ENCODE measurements at regions not wholly inside any gene's neighbourhood (a gene's known extent, or its start where the extent isn't known, plus 50 kb on each side); places are given as distances from the start of the nearest gene placed in this dataset.

- intact Hi-C loops (cut with micrococcal nuclease), result no loop called here
- no peak for TF ChIP-seq CTCF (IDR thresholded peaks at IDR 0.05)
- Mint-ChIP-seq H3K9me3 (no peaks in the 10 kb centered on the region), H3K27ac (no peak overlapping the region), H3K36me3 (no peaks in the 10 kb centered on the region), H3K4me1 (no peaks in the 10 kb centered on the region), H3K4me3 (no peak overlapping the region), H3K27me3 (ENCODE audit: low read depth in 3 of 3) (peaks cover 0 to 2% (median 1%) of the 10 kb centered on the region in 3 donors)
- Histone ChIP-seq H2AFZ (ENCODE audit: insufficient read depth, low read depth, low read length, poor library complexity, severe bottlenecking) (no peak overlapping the region), H3K27me3 (ENCODE audit: control insufficient read depth in 2 of 2, insufficient read depth in 2 of 2, low read length in 2 of 2) (no peaks in the 10 kb centered on the region), H3K4me3 (replicated peaks in 1 of 3; ENCODE audit: low read depth in 2 of 3, low read length in 3 of 3) (no peak overlapping the region), H3K79me2 (ENCODE audit: insufficient read depth, low read length) (no peaks in the 10 kb centered on the region), H3K4me2 (replicated peaks; ENCODE audit: extremely low read depth, low read length, poor library complexity, severe bottlenecking) (no peak overlapping the region), H3K9ac (ENCODE audit: insufficient read depth, low read length, poor library complexity, severe bottlenecking) (no peak overlapping the region), H3K27ac (ENCODE audit: low read depth in 1 of 2, low read length in 2 of 2) (no peak overlapping the region), H3K4me1 (ENCODE audit: control insufficient read depth in 1 of 2, insufficient read depth in 2 of 2, low read length in 2 of 2) (no peaks in the 10 kb centered on the region), H3K36me3 (replicated peaks in 1 of 2; ENCODE audit: control insufficient read depth in 1 of 2, insufficient read depth in 2 of 2, low read length in 2 of 2) (no peaks in the 10 kb centered on the region), H4K20me1 (ENCODE audit: insufficient read depth, low read length) (no peaks in the 10 kb centered on the region), H3K9me3 (replicated peaks in 1 of 2; ENCODE audit: control insufficient read depth in 1 of 2, insufficient read depth in 1 of 2, low read length in 2 of 2) (no peaks in the 10 kb centered on the region)
- WGBS (ENCODE audit: insufficient coverage), result no CpG with 5 or more reads among the region's 2 CpGs
- DNase-seq, result no peak
These were observed 226.0 kb upstream of the PPP1R2C start for GRCh38 chrX:43003939-43004338.

GRCh38 chrX:43005561-43005960, 227.6 kb upstream of the PPP1R2C start:
- no peaks in the 10 kb centered on the region for H3K79me2 ChIP-seq (ENCODE audit: insufficient read depth, low read length)
- Mint-ChIP-seq H3K4me1 (no peaks in the 10 kb centered on the region), H3K4me3 (no peak overlapping the region), H3K36me3 (no peaks in the 10 kb centered on the region), H3K27me3 (ENCODE audit: low read depth in 3 of 3) (peaks cover 0 to 2% (median 1%) of the 10 kb centered on the region in 3 donors), H3K9me3 (no peaks in the 10 kb centered on the region), H3K27ac (peak overlapping the region in 1 of 7 donors; percentile 64)
- H3K4me2 ChIP-seq (replicated peaks; ENCODE audit: extremely low read depth, low read length, poor library complexity, severe bottlenecking), result no peak overlapping the region
- no peak overlapping the region for H3K27ac ChIP-seq (ENCODE audit: low read depth in 1 of 2, low read length in 2 of 2)
- H3K36me3 ChIP-seq (replicated peaks in 1 of 2; ENCODE audit: control insufficient read depth in 1 of 2, insufficient read depth in 2 of 2, low read length in 2 of 2), result no peaks in the 10 kb centered on the region
- intact Hi-C loops (cut with micrococcal nuclease), result no loop called here
- H3K9ac ChIP-seq (ENCODE audit: insufficient read depth, low read length, poor library complexity, severe bottlenecking), result no peak overlapping the region
- DNase-seq, result no peak
- no peak overlapping the region for H3K4me3 ChIP-seq (replicated peaks in 1 of 3; ENCODE audit: low read depth in 2 of 3, low read length in 3 of 3)
- H3K9me3 ChIP-seq (replicated peaks in 1 of 2; ENCODE audit: control insufficient read depth in 1 of 2, insufficient read depth in 1 of 2, low read length in 2 of 2), result no peaks in the 10 kb centered on the region
- 60% methylated on average over 1 of the region's 3 CpGs for WGBS (ENCODE audit: insufficient coverage)
- no peaks in the 10 kb centered on the region for H4K20me1 ChIP-seq (ENCODE audit: insufficient read depth, low read length)
- H2AFZ ChIP-seq (ENCODE audit: insufficient read depth, low read depth, low read length, poor library complexity, severe bottlenecking), result no peak overlapping the region
- H3K4me1 ChIP-seq (ENCODE audit: control insufficient read depth in 1 of 2, insufficient read depth in 2 of 2, low read length in 2 of 2), result no peaks in the 10 kb centered on the region
- TF ChIP-seq CTCF (IDR thresholded peaks at IDR 0.05), result no peak
- H3K27me3 ChIP-seq (ENCODE audit: control insufficient read depth in 2 of 2, insufficient read depth in 2 of 2, low read length in 2 of 2), result no peaks in the 10 kb centered on the region
